GM18508 (cell line): ENCODE measurements at regions not wholly inside any gene's neighbourhood (a gene's known extent, or its start where the extent isn't known, plus 50 kb on each side); places are given as distances from the start of the nearest gene placed in this dataset.

ENCODE experiments used
- ATAC-seq: cut with Tn5 transposase; IDR thresholded peaks from one replicate; pipeline ENCODE4 v1.9.1; 2021; ENCODE audit warnings: moderate number of reproducible peaks; ENCODE audit not compliant: insufficient read depth, unreplicated experiment

GRCh38 chr4:108371282-108371681 is 202.6 kb upstream of the LEF1 start:
- ATAC-seq: no peak

- no peak for ATAC-seq
Observed at GRCh38 chr4:108370291-108371141, 201.8 kb upstream of the LEF1 start.

GRCh38 chr4:108369035-108369655 is 200.4 kb upstream of the LEF1 start:
- ATAC-seq: no peak

DNA sequence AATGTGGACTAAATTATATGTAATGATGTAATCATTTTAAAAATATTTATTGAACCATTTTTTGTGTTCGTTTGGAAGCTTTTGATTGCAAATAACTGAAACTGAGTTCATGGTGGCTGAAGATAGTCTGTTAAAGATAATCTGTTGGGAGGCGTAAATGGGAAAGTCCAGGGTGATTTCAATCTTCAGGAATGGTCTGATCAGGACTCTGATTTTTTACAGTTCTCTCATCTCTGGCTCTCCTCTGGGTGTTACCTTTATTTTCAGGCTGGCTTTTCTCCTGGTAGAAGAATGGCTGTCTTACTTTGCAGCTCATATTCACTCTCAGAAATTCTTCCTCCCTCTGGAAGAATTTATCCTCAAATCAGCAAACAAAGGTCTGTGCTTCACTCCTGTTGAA is 199.0 kb upstream of the LEF1 start:
- ATAC-seq: no peak

DNA sequence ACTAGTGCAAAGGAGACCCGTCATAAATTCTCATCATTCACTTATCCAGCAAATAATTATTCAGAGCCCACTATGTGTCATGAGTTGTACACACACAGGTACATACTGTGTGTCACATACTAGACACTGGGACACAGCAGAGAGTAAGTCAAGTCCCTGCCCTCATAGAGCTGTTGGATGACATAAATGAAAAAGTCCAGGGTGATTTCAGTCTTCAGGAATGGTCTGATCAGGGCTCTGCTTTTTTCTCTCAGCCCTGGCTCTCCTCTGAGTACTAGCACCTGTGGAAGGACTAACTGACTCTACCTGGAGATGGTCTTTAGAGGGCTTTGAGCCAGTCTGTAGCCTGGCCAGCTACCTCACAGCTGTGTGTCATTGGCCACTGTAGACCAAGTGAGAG is 198.0 kb upstream of the LEF1 start:
- ATAC-seq: no peak

DNA sequence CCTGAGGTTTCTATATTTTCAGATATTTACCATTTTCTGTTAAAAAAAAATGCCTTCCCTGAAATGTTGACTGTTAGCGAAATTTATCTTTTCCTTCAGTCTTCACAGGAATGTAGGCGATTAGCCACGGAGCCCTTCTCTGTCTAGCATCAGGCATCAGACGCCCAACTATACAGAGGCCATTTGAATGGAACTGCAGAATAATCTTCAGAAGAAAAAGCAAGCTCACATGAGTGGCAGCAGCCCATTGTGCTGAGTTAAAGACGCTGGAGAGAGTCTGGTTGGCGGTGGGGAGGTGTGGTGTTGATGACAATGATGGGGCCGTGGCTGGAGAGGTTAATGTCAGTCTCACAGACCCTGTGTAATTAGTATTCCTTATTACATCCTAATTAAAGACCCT is 196.8 kb upstream of the LEF1 start:
- ATAC-seq: no peak

DNA sequence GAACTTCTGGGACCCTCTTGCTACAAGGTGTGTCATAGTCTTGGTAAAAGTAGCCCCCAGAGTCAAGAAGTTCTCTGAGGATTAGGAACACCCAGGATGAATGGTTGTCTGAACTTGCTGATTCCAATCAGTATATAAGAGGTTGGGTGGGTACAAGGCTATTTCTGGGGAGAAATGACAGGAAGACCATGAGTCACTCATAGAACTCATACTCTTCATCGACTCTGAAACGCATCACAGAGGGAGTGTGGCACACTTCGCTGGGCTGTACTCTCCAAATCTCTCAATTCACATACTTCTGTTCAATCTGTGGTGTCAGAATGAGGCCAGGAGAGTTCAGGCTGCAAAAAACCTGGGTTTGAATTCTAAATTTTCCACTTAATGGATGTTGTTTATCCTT is 193.2 kb upstream of the LEF1 start:
- ATAC-seq: no peak

DNA sequence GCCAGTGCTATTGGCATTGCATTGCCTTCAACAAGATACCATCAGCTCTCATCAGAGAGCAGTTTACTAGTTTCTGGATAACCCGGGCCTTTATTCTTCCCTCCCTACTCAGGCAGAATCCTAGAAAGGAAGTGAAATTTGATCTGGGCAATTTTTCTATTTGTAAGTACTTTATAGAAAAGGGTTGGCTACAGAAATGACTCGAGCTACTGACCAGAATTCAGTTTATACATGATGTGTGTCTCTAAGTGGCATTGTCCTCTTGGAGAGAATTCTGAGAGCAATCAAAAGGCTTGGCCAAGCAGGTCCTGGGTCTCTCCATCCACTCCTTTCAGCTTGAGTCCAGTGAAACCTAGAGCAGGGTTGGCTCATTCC is 192.7 kb upstream of the LEF1 start:
- ATAC-seq: no peak

DNA sequence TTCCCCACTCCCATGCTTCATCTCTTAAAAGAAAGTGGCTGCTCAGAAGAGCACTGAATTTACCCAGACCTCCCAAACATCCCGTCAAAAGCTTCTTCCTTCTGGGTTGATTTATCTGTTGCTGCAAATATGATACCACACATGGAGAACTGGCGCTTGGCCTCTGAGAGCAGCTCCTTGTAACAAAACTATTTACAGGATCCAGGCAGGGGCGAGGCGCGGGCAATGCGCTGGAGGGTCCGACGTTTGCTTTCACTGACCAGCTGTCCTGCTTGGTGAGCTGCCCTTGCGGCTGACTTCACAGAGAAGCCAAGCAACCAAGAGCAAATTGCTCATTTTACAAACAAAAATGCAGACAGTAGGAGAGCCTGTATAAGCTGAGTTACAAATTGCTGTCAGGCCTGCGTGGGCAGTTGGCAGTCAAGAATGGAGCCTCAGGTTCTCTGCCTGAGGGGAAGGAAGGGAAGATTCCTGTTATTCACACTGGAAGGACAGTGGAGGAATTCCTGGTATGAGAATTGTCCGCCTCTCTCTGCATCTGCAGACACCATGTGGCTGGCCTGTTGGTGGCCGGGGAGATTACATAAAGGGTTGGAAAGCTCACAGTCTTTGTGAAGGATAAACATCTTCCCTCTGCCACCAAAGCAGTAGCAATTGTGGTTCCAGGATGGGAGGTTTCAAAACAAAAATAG is 192.2 kb upstream of the LEF1 start:
- ATAC-seq: no peak

- ATAC-seq: no peak
Observed at GRCh38 chr4:108359986-108360681, 191.4 kb upstream of the LEF1 start.

- no peak for ATAC-seq
Observed at GRCh38 chr4:108359130-108359985, 190.6 kb upstream of the LEF1 start.

DNA sequence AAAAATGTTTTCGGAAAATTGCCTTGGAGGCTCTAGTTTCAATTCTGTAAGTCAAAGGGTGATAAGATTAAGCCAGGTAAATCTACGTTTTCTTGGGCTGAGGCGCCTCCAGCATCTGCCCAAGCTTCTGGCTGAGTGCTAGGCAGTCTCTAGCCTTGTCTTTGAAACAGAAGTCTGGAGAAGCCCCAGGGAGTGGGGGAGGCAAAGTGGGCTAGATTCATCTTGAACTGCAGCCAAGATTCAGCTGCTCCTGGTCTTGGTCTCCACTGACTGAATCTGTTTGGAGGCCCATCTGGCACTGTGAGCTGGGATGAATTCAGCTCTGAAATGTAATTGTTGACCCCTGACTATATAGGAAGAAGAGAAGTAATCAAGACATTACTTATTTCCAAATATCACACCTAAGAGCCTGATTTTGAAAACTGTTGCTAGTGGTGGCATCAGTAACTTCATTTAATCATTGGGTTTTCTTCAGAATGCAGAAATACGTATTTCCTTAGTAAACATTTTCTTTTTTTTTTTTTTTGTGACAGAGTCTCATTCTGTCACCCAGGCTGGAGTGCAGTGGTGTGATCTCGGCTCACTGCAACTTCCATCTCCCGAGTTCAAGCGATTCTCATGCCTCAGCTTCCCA is 187.3 kb upstream of the LEF1 start:
- no peak for ATAC-seq

DNA sequence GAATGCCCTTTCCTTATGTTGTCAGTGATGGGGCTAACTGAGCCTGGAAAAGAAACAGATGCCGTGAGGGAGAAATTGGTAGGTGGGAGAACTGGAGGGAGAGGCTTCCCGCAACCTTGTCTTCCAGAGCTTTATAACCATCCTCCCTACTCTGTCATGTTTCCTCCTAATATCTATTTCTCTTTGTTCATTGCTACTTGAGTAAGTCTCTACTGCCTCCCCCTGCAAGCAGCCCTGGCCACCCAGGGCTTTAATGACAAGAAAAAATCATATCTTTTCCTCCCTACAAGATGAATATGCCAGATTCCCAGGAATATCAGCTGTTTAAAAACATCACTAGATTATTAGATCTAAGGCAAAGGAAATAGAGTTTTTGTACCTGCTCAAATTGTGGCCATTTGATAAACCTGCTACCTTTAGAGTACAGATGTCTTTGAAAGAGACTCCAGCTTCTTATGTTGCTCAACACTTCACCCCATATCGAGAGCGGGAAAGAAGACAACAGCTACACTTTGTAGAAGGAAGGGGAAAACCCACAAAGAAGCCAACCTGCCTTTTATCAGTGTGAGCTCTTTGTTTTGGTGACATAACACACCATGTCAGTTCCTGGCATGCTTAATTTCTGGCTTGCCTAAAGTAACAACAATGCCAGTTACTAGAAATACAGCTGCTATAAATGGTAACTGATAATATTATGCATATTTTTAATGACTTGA is 186.6 kb upstream of the LEF1 start:
- no peak for ATAC-seq

DNA sequence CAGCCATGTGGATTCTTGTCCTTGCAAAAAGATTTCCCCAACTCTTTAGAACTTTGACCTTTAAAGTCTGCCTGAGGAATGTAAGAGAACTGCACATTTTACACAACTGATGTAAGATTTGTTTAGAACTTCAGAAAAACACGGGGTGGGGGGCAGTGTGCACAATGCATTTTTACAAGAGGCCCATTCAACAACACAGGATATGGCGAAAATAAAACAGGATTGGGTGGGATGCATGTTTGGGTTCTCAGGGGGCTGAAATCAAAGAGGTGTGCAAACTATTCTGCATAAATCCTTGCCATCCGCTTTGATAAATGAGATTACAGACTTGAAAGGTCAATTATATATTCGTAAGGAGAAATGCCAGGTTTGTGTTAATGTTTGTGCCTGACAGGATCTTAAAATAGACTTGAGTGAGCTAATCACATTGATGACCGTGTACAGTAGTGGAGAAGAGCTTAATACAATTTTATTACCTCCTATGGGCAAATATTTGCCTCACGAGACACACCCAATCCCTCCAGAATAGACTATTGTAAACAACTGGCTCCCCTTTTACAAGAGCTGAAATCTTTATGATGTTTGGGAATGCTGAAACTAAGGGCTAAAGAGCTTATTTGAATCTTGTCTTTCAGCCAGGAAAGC is 184.1 kb upstream of the LEF1 start:
- ATAC-seq: no peak

- no peak for ATAC-seq
Observed at GRCh38 chr4:108351791-108352190, 183.1 kb upstream of the LEF1 start.

DNA sequence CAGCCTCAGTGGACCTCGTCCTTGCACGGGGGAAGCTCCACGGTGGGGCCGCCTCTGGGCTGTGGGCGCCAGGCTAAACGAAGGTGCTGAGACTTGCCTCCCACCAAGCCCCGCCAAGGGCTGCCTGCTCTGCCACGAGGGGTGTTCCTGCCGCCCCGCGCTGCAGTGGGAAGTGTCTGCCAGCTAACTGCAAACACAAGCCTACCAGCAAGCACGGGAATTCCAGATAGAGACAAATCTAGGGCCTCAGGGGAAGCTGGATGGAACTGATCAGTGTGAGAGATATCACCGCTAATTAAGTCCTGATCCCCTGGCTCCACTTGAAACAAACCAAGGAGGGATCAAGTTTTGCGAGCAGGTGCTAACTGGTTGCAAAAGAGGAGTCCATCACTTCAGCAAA is 181.6 kb upstream of the LEF1 start:
- ATAC-seq: no peak

GRCh38 chr4:108346818-108347210 is 178.1 kb upstream of the LEF1 start:
- ATAC-seq: no peak
